ENCODE measurements at regions not wholly inside any gene's neighbourhood (a gene's known extent, or its start where the extent isn't known, plus 50 kb on each side); places are given as distances from the start of the nearest gene placed in this dataset.

- TF ChIP-seq CTCF (IDR thresholded peaks at IDR 0.05; ENCODE audit: control extremely low read depth, extremely low read depth, low read depth, missing control alignments), result no peak
- no peak for DNase-seq (ENCODE audit: extremely low spot score)
- ChIA-PET POLR2A (no interaction called here), CTCF (no interaction called here)
Observed at GRCh38 chr7:85522070-85522469, 335.2 kb upstream of the SEMA3D start.

- no peak for DNase-seq (ENCODE audit: extremely low spot score)
- POLR2A ChIA-PET, result no interaction called here
- no peak for TF ChIP-seq CTCF (IDR thresholded peaks at IDR 0.05; ENCODE audit: control extremely low read depth, extremely low read depth, low read depth, missing control alignments)
Observed at GRCh38 chr7:85521108-85521694, 334.3 kb upstream of the SEMA3D start.

GRCh38 chr7:85520175-85520574 lies 333.3 kb upstream of the SEMA3D start:
- TF ChIP-seq CTCF (IDR thresholded peaks at IDR 0.05; ENCODE audit: control extremely low read depth, extremely low read depth, low read depth, missing control alignments), result no peak
- ChIA-PET POLR2A (no interaction called here), CTCF (interaction anchor here (1.7 kb wide), 1 partner anchor 9 kb away, joined by 5 read pairs; no protein-coding TSS in a partner anchor)
- no peak for DNase-seq (ENCODE audit: extremely low spot score)

More at GRCh38 chr7:85521108-85521694, 334.3 kb upstream of the SEMA3D start:
- CTCF ChIA-PET, result no interaction called here

GRCh38 chr7:85516675-85517074 lies 329.8 kb upstream of the SEMA3D start:
- CTCF ChIA-PET, result interaction anchor here (1.2 kb wide), 1 partner anchor 9 kb away, joined by 3 read pairs; no protein-coding TSS in a partner anchor
- POLR2A ChIA-PET, result no interaction called here

GRCh38 chr7:85512790-85513189 lies 325.9 kb upstream of the SEMA3D start:
- CTCF ChIA-PET, result no interaction called here
- POLR2A ChIA-PET, result no interaction called here
- DNase-seq (ENCODE audit: extremely low spot score), result no peak
- no peak for TF ChIP-seq CTCF (IDR thresholded peaks at IDR 0.05; ENCODE audit: control extremely low read depth, extremely low read depth, low read depth, missing control alignments)

More at GRCh38 chr7:85516675-85517074, 329.8 kb upstream of the SEMA3D start:
- no peak for DNase-seq (ENCODE audit: extremely low spot score)
- no peak for TF ChIP-seq CTCF (IDR thresholded peaks at IDR 0.05; ENCODE audit: control extremely low read depth, extremely low read depth, low read depth, missing control alignments)

GRCh38 chr7:85510287-85510686 lies 323.4 kb upstream of the SEMA3D start:
- no peak for TF ChIP-seq CTCF (IDR thresholded peaks at IDR 0.05; ENCODE audit: control extremely low read depth, extremely low read depth, low read depth, missing control alignments)
- ChIA-PET CTCF (interaction anchor here (1.0 kb wide), 1 partner anchor 14 kb away, joined by 3 read pairs; no protein-coding TSS in a partner anchor), POLR2A (no interaction called here)
- DNase-seq (ENCODE audit: extremely low spot score), result no peak

Measured in GM10248 (cell line).